Liver (tissue), 3 donors: ENCODE measurements at regions not wholly inside any gene's neighbourhood (a gene's known extent, or its start where the extent isn't known, plus 50 kb on each side); places are given as distances from the start of the nearest gene placed in this dataset.

ENCODE experiments used
- FOXA1 ChIP-seq: IDR thresholded peaks from 2 replicates; pipeline ENCODE4 v1.6.1; 2016; ENCODE audit warnings: antibody characterized with exemption
- FOXA2 ChIP-seq: IDR thresholded peaks from 2 replicates; pipeline ENCODE4 v1.6.1; 2016; ENCODE audit warnings: antibody characterized with exemption
- GABPA ChIP-seq, 2 donors: IDR thresholded peaks in 1 of 2; conservative IDR thresholded peaks in 1 of 2; 2 replicates each; pipeline ENCODE4 v1.6.1; 2016; ENCODE audit warnings: antibody characterized with exemption in 2 of 2, mild to moderate bottlenecking in 1 of 2, moderate library complexity in 1 of 2
- HNF4A ChIP-seq, 2 donors: conservative IDR thresholded peaks; 2 replicates each; pipeline ENCODE4 v1.6.1; 2016; ENCODE audit warnings: antibody characterized with exemption in 2 of 2, mild to moderate bottlenecking in 2 of 2
- HNF4G ChIP-seq: IDR thresholded peaks from 2 replicates; pipeline ENCODE4 v1.6.1; 2016; ENCODE audit warnings: antibody characterized with exemption
- JUND ChIP-seq, 2 donors: IDR thresholded peaks; 2 replicates each; pipeline ENCODE4 v1.6.1; 2016; ENCODE audit warnings: antibody characterized with exemption in 2 of 2
- SP1 ChIP-seq: IDR thresholded peaks from 2 replicates; pipeline ENCODE4 v1.6.1; 2018; ENCODE audit warnings: antibody characterized with exemption, mild to moderate bottlenecking
- TAF1 ChIP-seq: conservative IDR thresholded peaks from 2 replicates; pipeline ENCODE4 v1.6.1; 2016; ENCODE audit warnings: antibody characterized with exemption, mild to moderate bottlenecking
- YY1 ChIP-seq: IDR thresholded peaks from 2 replicates; pipeline ENCODE4 v1.6.1; 2016; ENCODE audit warnings: antibody characterized with exemption, mild to moderate bottlenecking
- ZBTB33 ChIP-seq: IDR thresholded peaks from 2 replicates; pipeline ENCODE4 v1.6.1; 2016; ENCODE audit warnings: antibody characterized with exemption
- TF ChIP-seq, protein P1 (sequence below): fragments of 150-350 bp; IDR thresholded peaks from 2 replicates; pipeline ENCODE4 v1.5.1; 2017; ENCODE audit warnings: improper control_type of control experiment, low read depth, low read length; ENCODE audit not compliant: missing input control
- TF ChIP-seq, protein P2 (sequence below): IDR thresholded peaks from 2 replicates; pipeline ENCODE4 v1.6.1; 2016; ENCODE audit warnings: antibody characterized with exemption, mild to moderate bottlenecking
- TF ChIP-seq, protein P3 (sequence below): IDR thresholded peaks from 2 replicates; pipeline ENCODE4 v1.6.1; 2016; ENCODE audit warnings: antibody characterized with exemption
- donor health status: healthy.
- donor health status: healthy.

DNA sequence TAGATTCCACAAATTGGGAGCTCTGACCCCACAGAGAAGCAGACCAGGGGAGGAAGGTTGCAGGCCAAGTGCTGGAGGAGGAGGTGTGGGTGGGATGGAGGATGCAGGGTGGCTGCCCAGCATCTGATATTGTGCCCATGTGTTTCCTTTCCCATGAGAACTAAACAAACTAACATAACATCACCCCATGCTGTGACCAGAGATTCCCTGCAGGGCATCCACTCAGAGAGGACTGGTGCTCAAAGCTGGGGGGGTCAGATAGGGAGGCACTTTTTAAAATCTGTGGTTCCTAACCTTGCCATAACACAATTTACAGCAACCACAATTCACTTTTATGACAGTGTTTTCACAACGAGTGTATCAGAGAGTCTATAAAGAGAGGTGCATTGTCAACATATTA, 1277.6 kb downstream of the AACS start:
- TF ChIP-seq, protein P1, sequence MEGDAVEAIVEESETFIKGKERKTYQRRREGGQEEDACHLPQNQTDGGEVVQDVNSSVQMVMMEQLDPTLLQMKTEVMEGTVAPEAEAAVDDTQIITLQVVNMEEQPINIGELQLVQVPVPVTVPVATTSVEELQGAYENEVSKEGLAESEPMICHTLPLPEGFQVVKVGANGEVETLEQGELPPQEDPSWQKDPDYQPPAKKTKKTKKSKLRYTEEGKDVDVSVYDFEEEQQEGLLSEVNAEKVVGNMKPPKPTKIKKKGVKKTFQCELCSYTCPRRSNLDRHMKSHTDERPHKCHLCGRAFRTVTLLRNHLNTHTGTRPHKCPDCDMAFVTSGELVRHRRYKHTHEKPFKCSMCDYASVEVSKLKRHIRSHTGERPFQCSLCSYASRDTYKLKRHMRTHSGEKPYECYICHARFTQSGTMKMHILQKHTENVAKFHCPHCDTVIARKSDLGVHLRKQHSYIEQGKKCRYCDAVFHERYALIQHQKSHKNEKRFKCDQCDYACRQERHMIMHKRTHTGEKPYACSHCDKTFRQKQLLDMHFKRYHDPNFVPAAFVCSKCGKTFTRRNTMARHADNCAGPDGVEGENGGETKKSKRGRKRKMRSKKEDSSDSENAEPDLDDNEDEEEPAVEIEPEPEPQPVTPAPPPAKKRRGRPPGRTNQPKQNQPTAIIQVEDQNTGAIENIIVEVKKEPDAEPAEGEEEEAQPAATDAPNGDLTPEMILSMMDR = no peak
- no peak for TF ChIP-seq YY1
- TF ChIP-seq, protein P2, sequence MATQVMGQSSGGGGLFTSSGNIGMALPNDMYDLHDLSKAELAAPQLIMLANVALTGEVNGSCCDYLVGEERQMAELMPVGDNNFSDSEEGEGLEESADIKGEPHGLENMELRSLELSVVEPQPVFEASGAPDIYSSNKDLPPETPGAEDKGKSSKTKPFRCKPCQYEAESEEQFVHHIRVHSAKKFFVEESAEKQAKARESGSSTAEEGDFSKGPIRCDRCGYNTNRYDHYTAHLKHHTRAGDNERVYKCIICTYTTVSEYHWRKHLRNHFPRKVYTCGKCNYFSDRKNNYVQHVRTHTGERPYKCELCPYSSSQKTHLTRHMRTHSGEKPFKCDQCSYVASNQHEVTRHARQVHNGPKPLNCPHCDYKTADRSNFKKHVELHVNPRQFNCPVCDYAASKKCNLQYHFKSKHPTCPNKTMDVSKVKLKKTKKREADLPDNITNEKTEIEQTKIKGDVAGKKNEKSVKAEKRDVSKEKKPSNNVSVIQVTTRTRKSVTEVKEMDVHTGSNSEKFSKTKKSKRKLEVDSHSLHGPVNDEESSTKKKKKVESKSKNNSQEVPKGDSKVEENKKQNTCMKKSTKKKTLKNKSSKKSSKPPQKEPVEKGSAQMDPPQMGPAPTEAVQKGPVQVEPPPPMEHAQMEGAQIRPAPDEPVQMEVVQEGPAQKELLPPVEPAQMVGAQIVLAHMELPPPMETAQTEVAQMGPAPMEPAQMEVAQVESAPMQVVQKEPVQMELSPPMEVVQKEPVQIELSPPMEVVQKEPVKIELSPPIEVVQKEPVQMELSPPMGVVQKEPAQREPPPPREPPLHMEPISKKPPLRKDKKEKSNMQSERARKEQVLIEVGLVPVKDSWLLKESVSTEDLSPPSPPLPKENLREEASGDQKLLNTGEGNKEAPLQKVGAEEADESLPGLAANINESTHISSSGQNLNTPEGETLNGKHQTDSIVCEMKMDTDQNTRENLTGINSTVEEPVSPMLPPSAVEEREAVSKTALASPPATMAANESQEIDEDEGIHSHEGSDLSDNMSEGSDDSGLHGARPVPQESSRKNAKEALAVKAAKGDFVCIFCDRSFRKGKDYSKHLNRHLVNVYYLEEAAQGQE = no peak
- TF ChIP-seq JUND (IDR thresholded peaks at IDR 0.05) = no peak
- no peak for TF ChIP-seq TAF1
- no peak for TF ChIP-seq FOXA2
- TF ChIP-seq GABPA (IDR thresholded peaks at IDR 0.05 in 1 of 2, conservative IDR thresholded peaks at IDR 0.05 in 1 of 2) = no peak
- no peak for TF ChIP-seq FOXA1
- TF ChIP-seq ZBTB33 = no peak
- TF ChIP-seq, protein P3, sequence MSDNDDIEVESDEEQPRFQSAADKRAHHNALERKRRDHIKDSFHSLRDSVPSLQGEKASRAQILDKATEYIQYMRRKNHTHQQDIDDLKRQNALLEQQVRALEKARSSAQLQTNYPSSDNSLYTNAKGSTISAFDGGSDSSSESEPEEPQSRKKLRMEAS = no peak
- TF ChIP-seq HNF4G = no peak
- no peak for TF ChIP-seq HNF4A (conservative IDR thresholded peaks at IDR 0.05)
- no peak for TF ChIP-seq SP1
